Gastrocnemius medialis (tissue), 4 donors: ENCODE measurements at regions not wholly inside any gene's neighbourhood (a gene's known extent, or its start where the extent isn't known, plus 50 kb on each side); places are given as distances from the start of the nearest gene placed in this dataset.

Experiments used
- ATAC-seq, 2 donors: fragments of 150-250 bp; one replicate each; pipeline ENCODE4 v1.9.1; 2016
- DNase-seq, 2 donors: peaks; one replicate each; pipeline ENCODE4 v3.0.0-alpha.2; 2019
- H3K27ac ChIP-seq, 4 donors: fragments of 200-600 bp; sonication (generic); 1 replicate in 1 of 4; 2 replicates in 3 of 4; pipeline ENCODE4 v1.5.1; 2016 to 2018; ENCODE audit warnings: mild to moderate bottlenecking in 2 of 4, moderate library complexity in 1 of 4
- H3K27me3 ChIP-seq, 3 donors: fragments of 200-600 bp; sonication (generic) in 2 of 3; 1 replicate in 1 of 3; 2 replicates in 2 of 3; pipeline versions ENCODE4 v1.5.1 to v1.6.0; 2016 to 2019; ENCODE audit warnings: mild to moderate bottlenecking in 1 of 3, moderate library complexity in 1 of 3
- H3K36me3 ChIP-seq, 2 donors: fragments of 200-600 bp; sonication (generic) in 1 of 2; one replicate each; pipeline ENCODE4 v1.5.1; 2017 to 2018
- H3K4me1 ChIP-seq, 2 donors: fragments of 200-600 bp; sonication (generic) in 1 of 2; one replicate each; pipeline ENCODE4 v1.5.1; 2016 to 2017; ENCODE audit warnings: mild to moderate bottlenecking in 2 of 2
- H3K4me3 ChIP-seq, 4 donors: fragments of 200-600 bp; sonication (generic) in 3 of 4; 1 replicate in 1 of 4; 2 replicates in 3 of 4; pipeline ENCODE4 v1.5.1; 2016 to 2019; ENCODE audit warnings: mild to moderate bottlenecking in 2 of 4
- H3K9me3 ChIP-seq, 3 donors: fragments of 200-600 bp; sonication (generic) in 2 of 3; 1 replicate in 1 of 3; 2 replicates in 2 of 3; pipeline ENCODE4 v1.5.1; 2016 to 2019
- POLR2A ChIP-seq, 2 donors: fragments of 450-650 bp; IDR thresholded peaks; one replicate each; pipeline ENCODE4 v1.6.1; 2017; ENCODE audit warnings: antibody characterized with exemption in 2 of 2, mild to moderate bottlenecking in 2 of 2, moderate library complexity in 2 of 2
- in situ Hi-C, 4 donors: fragments of 200-750 bp; cut with MboI; loops; one replicate each; pipeline versions ENCODE4 v1.15.0 to v1.8.0; 2017; ENCODE audit warnings: low sequenced_read_pairs in 4 of 4
- intact Hi-C: fragments of 100-400 bp; cut with DNase I; formaldehyde crosslinking; loops from one replicate; pipeline ENCODE4 v1.15.1; 2023; ENCODE audit warnings: low total_unique reads
- TF ChIP-seq, protein P1 (sequence below), 5 experiments: fragments of 450-650 bp in 3 of 5; fragments of 200-600 bp in 2 of 5; sonication (generic) in 2 of 5; IDR thresholded peaks in 4 of 5; conservative IDR thresholded peaks in 1 of 5; 1 replicate in 4 of 5; 2 replicates in 1 of 5; pipeline ENCODE4 v1.5.1; 2016 to 2019; ENCODE audit warnings: antibody characterized with exemption in 5 of 5, mild to moderate bottlenecking in 3 of 5, moderate library complexity in 3 of 5

DNA sequence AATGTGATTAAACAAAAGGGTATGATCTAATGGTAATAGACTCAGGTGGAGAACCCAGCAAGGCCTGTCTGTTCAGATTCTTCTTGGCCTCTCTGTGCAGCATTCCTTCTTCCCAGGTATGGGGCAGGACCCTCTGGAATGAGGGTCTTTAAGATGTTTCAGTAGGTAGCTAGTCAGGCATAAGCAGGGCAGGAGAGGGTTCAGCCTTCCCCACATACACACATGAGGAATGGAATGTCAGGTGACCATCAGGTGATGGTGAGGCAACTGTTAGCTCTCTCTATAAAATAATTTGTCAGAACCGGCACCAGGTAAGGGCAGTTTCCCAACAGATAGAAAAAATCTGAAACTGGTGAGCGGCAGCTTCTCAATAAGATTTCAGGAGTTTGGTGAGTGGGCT, 222.3 kb upstream of the PHYHIPL start:
- intact Hi-C loops (loop anchor here (5.0 kb wide), 2 partner anchors 172 to 278 kb away; no protein-coding TSS in a partner anchor), in situ Hi-C loops (loop anchor here (10.0 to 25.0 kb wide), 6 partner anchors 169 to 671 kb away; no protein-coding TSS in a partner anchor)
- Histone ChIP-seq H3K36me3 (no peaks in the 10 kb centered on the region), H3K4me3 (no peak overlapping the region), H3K27me3 (no peaks in the 10 kb centered on the region), H3K4me1 (peaks cover 6 to 38% of the 10 kb centered on the region in 2 donors), H3K27ac (no peak overlapping the region), H3K9me3 (no peaks in the 10 kb centered on the region)
- no peak for TF ChIP-seq POLR2A (IDR thresholded peaks at IDR 0.05)
- TF ChIP-seq, protein P1, sequence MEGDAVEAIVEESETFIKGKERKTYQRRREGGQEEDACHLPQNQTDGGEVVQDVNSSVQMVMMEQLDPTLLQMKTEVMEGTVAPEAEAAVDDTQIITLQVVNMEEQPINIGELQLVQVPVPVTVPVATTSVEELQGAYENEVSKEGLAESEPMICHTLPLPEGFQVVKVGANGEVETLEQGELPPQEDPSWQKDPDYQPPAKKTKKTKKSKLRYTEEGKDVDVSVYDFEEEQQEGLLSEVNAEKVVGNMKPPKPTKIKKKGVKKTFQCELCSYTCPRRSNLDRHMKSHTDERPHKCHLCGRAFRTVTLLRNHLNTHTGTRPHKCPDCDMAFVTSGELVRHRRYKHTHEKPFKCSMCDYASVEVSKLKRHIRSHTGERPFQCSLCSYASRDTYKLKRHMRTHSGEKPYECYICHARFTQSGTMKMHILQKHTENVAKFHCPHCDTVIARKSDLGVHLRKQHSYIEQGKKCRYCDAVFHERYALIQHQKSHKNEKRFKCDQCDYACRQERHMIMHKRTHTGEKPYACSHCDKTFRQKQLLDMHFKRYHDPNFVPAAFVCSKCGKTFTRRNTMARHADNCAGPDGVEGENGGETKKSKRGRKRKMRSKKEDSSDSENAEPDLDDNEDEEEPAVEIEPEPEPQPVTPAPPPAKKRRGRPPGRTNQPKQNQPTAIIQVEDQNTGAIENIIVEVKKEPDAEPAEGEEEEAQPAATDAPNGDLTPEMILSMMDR (IDR thresholded peaks at IDR 0.05 in 4 of 5, conservative IDR thresholded peaks at IDR 0.05 in 1 of 5), result no peak
- no peak for DNase-seq
- ATAC-seq, result no peak

GRCh38 chr10:58955615-58956014, 220.8 kb upstream of the PHYHIPL start:
- in situ Hi-C loops (loop anchor here (10.0 to 25.0 kb wide), 6 partner anchors 171 to 669 kb away; no protein-coding TSS in a partner anchor), intact Hi-C loops (no loop called here)
- no peaks in the 10 kb centered on the region for H3K36me3 ChIP-seq
- H3K9me3 ChIP-seq, result no peaks in the 10 kb centered on the region
- peaks cover 6 to 41% of the 10 kb centered on the region in 2 donors for H3K4me1 ChIP-seq
- H3K27me3 ChIP-seq, result no peaks in the 10 kb centered on the region
- DNase-seq (no peak), ATAC-seq (no peak)
- H3K27ac ChIP-seq, result no peak overlapping the region
- H3K4me3 ChIP-seq, result no peak overlapping the region
- TF ChIP-seq, protein P1 (IDR thresholded peaks at IDR 0.05 in 4 of 5, conservative IDR thresholded peaks at IDR 0.05 in 1 of 5), result no peak
- TF ChIP-seq POLR2A (IDR thresholded peaks at IDR 0.05), result no peak

- H3K27ac ChIP-seq, result no peak overlapping the region
- in situ Hi-C loops, result loop anchor here (10.0 to 25.0 kb wide), 6 partner anchors 172 to 668 kb away; no protein-coding TSS in a partner anchor
Observed at GRCh38 chr10:58956926-58957325, 219.5 kb upstream of the PHYHIPL start.

DNA sequence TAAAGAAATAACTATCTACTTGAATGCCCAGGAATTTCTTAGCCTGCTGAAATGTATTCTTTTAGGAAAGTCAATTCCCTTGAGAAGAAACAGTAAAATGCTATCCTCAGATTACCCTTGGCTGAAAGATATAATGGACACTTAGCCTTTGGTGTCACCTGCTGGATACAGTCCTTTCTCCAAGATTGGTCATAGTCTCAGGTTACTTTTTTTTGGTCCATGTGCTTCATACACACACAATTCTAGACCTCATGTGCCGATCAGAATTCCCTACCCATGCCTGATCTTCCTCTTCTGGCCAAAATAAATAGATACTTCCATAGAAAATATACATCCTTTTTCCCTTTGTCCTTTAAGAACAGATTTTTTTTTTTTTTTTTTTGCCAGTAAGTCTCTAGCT, 218.9 kb upstream of the PHYHIPL start:
- no peaks in the 10 kb centered on the region for H3K9me3 ChIP-seq
- H3K27me3 ChIP-seq, result no peaks in the 10 kb centered on the region
- no peak overlapping the region for H3K27ac ChIP-seq
- H3K36me3 ChIP-seq, result no peaks in the 10 kb centered on the region
- DNase-seq, result no peak
- H3K4me3 ChIP-seq, result no peak overlapping the region
- in situ Hi-C loops, result loop anchor here (10.0 to 25.0 kb wide), 6 partner anchors 173 to 667 kb away; no protein-coding TSS in a partner anchor
- ATAC-seq, result peak; percentile 55 to 64
- no peak for TF ChIP-seq POLR2A (IDR thresholded peaks at IDR 0.05)
- TF ChIP-seq, protein P1 (IDR thresholded peaks at IDR 0.05 in 4 of 5, conservative IDR thresholded peaks at IDR 0.05 in 1 of 5), result no peak
- H3K4me1 ChIP-seq, result peaks cover 6 to 39% of the 10 kb centered on the region in 2 donors
- intact Hi-C loops, result no loop called here

More at GRCh38 chr10:58956926-58957325, 219.5 kb upstream of the PHYHIPL start:
- no peak overlapping the region for H3K4me3 ChIP-seq
- H3K27me3 ChIP-seq, result no peaks in the 10 kb centered on the region
- no peak for DNase-seq
- no peaks in the 10 kb centered on the region for H3K9me3 ChIP-seq
- no peak for TF ChIP-seq POLR2A (IDR thresholded peaks at IDR 0.05)
- TF ChIP-seq, protein P1 (IDR thresholded peaks at IDR 0.05 in 4 of 5, conservative IDR thresholded peaks at IDR 0.05 in 1 of 5), result no peak
- no peak for ATAC-seq
- peaks cover 6 to 41% of the 10 kb centered on the region in 2 donors for H3K4me1 ChIP-seq
- no peaks in the 10 kb centered on the region for H3K36me3 ChIP-seq
- intact Hi-C loops, result no loop called here
